ENCODE measurements at regions not wholly inside any gene's neighbourhood (a gene's known extent, or its start where the extent isn't known, plus 50 kb on each side); places are given as distances from the start of the nearest gene placed in this dataset.

DNA sequence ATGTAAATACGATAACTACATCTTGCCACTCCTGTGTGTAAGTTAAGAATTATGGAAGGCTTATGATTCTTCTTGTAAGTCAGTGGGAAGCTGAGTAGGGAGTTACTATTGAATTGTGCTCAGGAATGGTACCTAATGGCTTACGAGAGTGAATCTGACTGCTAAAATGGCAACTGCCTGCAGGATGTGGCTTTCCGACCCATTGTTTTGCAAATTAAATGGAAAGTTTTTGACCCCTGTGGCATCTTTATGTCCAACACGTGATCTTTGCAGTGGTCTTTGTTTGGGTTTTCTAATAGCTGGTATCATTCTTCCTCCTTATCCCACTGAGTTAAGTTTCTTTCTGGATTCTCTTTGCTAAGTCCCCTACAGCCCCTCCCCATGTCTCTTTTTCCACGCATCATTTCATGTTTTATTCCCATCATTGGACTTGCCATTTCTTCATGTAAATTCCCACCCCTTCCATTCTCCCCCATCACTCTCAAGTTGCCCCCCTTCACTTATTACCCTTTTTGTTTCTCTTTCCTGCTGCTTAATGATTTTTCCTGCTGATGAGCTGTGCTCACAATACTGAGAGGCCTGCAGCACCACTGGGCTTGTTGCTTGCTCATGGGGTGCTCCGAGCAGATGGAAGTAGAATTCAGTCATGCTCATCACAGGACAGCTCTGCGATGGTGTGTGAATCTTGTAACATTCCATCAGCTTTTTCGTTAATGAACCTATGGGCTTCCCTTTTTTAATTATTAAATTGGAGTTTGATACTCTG, 428.2 kb upstream of the IL12A start:
- DNase-seq: no peak

DNA sequence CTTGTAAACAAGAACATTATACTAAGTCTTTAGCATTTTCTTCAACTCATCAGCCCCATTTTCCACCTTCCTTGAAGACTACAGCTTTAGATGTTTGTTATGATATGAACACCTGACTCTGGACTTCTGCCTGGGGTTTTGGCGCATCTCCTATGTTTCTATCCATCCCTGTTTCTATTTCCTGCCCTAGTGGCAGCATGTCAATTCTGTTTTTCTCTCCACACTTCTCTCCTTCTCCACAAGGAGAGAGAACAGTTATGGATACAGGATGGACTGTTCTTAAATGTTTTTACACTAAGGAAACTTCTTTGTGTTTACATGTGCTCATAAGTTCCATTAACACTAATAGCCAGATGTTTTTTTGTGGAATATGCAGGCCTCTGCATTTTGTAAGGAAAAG, 423.3 kb upstream of the IL12A start:
- DNase-seq: no peak

DNA sequence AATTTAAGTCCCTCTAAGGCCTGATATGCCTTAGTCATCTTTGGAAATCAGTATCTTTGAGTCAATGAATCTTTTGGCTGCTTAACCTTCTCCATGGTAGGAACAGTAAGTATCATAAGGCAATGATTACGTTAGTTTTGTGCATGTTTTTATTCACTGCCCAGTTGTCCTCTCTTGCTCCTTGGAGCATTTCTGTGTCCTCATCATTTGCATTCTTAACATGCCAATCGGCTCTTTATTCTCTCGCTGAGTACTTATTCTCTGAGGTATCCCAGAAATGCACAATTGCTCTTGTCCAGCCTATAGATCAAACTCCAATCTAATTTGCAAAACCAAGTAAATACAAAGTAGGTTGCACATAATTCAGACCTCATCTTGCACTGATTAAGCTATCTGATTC, 405.0 kb upstream of the IL12A start:
- DNase-seq: no peak

DNA sequence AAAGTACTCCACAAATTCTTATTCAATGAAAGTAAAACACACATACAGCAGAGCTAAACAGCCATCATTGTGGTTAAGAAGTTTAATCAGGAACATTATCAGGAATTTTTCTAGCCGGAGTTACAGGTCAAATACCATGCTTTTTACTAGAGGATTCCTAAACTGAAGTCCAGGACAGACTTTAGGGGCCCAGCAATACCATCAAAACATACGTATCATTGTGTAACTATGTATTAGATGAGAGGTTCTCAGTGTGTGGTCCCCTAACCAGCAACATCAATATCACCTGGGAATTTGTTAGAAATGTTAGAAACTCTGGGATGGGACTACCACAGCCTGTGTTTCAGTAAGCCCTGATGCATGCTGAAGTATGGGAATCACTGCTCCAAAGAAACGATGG, 404.2 kb upstream of the IL12A start:
- DNase-seq: no peak

DNA sequence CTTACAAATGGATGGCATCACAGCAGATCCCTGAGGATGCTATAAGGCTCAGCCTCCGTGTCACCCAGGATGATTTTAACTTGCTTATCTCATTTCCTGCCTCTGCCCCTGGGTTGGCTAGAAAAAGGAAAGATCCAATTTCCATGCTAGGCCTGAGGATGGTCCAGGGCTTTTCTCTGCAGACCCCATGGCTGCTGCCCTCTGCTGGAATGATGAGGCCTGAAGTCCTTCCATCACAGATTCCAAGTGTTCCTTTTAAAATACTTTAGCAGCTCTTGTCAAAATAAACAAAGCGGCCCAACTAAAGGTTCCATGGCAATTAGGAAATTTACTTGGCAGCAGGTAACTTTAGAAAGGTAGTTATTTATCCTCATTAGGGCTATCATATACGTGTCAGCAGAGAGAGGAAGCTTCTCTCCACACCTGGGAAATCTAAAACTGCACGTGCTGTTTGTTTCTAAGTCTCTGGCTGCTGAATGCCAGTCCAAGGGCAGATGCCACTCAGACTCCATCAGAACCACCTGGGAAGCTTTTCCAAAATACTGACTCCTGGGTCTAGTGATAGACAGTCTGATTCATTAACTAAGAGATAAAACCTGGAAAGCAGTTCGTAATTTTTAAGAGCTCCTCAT, 401.9 kb upstream of the IL12A start:
- DNase-seq: no peak

DNA sequence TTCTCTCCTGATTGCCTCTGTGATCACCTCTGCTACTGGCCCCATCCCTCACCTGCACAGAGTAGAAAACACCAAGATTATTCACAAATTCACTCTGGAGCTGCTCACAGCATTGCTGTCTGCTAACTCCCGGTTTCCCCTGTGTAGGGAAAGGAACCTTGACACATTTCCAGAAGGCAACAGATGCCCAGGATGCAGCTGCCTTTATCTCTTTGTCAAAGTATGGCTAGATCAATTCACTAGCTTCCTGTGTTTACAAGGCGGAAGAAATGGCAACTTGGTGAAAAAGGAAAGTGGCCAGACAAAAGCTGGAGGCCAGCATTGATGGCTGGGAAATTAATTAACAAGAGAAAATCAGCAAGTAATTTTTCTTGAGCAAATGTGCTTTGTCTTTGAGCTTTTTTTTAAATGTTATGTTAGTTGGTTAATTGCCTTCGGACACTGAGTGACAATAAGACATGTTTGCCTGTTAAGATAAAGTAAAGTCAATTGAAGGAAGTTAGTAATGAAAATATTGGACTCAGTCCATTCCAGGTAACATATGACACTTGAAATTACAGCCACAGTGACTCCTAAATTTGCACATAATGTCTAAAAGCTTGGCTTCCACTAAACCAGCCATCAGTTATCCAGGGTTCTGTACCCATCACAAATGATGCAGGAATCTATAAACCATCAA, 394.6 kb upstream of the IL12A start:
- DNase-seq: no peak

DNA sequence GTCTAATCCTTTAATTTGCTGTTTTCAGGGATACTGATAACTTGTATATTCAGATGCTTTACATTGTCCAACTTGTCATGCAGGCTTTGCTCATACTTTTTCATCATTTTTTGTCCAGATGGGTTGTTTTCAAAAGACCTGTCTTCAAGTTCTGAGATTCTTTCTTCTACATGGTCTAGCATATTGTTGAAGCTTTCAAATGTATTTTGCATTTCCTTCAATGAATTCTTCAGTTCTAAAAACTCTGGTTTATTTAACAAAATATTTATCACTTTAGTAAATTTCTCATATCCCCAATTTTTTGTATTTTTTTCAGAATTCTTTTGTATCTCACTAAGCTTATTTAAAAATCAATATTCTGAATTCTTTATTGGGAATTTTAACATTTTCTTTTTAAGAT, 388.3 kb upstream of the IL12A start:
- no peak for DNase-seq

DNA sequence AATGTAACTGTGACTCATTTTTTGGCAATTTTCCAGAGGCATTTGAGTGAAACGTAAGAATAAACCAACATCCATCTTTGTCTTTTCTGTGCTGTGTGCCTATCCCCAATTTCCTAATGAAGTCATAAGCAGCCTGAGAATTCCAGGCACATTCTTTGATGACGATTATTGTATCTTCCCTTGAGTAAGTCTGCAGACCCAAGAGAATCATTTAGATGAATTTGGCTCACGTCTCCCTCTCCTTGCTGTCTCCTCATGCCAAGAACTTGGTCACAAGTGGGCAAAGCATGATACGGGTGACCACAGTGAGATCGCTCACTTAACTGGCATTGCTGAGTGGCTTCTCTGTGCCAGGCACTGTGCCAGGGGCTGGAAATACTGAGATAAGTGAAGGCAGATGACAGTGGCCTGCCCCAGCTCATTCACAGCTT, 384.5 kb upstream of the IL12A start:
- no peak for DNase-seq

DNA sequence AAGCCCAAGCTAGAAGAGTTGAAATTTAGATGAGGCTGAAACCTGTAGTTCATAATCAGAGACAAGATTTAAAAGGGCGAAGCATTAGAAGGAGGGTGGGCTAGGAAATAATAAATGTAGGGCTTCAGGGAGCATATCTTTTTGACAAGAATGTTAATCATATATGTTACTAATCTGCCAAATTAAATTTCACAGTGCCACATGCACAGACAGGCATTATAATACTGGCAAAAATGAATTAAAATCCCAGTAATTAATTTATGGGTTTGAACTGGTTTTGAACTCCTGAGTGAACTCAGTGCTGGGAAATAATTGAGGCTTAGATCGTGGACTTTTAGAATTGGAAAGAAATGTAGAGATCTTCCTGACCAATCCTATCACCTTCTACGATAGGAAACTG, 383.5 kb upstream of the IL12A start:
- no peak for DNase-seq

DNA sequence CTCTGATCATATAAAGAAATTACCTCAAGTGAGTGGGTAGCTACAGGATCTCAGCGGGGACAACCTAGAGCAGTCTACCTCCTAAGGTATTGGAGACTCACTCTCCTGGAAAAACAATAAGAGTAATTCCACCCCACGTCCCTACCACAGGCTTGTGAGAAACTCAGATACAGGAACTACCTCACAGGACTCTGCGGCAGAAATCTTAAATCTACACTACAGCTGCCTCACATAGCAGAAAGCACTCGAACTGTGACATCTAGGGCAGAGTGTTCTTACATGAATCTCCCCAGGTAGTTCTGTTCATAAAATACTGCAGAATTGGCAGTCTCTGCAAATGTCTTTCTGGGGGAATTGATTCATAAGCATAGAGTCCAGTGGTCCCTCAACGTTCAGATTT, 382.9 kb upstream of the IL12A start:
- DNase-seq: no peak

DNA sequence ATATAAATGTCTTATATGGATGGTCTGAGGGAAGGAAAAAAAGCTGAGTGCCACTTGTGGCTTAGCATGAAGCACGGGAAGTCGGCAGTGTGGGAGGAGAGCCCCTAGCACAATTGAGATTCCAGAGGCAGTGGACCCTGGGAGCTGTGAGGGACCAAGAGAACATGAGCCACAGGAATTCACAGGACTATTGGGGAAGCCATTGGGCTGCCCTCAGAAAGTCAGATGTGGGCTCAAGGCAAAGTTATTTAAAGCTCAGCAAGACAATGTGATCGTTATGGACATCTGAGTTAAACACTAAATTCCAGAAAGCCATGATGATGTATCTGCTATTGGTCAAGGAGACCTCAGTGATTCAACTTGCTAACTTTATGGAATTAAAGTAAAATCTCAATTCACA, 380.8 kb upstream of the IL12A start:
- no peak for DNase-seq

DNA sequence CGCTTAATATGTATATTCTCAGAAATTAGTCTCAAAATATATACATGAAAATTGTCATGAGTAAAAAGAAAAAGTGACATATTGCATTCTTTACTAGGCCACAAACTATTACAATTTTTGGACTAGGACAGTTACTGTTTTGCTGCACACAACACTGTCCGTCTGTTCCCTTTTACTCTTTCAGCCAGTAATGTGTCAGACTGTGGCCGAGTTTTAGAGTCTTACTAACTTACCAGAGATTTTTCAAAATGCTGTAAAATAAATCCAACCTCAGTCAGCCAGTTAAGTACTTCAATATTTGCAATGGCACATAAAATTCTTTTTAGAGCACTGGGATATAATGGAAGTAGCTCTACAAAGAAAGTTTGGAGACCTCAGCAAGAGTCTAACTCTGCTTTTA, 380.3 kb upstream of the IL12A start:
- DNase-seq: no peak

DNA sequence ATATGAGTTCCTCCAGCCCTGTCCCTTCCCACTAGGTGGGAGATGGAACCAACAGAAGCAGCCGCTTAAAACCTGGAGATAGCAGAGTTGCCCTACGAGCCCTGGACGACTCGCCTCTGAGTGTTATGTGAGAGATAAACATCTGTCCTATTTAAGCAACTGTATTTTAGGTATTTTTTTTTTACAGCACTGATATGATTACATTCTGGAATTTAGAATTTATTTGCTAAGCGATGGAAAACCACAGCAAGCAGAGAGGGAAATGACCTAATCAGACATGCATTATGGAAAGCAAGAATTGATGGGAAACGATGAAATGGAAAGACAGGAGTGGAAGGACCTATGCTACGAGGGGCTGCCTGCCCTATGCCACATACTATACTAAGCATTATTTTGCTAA, 379.0 kb upstream of the IL12A start:
- no peak for DNase-seq

DNA sequence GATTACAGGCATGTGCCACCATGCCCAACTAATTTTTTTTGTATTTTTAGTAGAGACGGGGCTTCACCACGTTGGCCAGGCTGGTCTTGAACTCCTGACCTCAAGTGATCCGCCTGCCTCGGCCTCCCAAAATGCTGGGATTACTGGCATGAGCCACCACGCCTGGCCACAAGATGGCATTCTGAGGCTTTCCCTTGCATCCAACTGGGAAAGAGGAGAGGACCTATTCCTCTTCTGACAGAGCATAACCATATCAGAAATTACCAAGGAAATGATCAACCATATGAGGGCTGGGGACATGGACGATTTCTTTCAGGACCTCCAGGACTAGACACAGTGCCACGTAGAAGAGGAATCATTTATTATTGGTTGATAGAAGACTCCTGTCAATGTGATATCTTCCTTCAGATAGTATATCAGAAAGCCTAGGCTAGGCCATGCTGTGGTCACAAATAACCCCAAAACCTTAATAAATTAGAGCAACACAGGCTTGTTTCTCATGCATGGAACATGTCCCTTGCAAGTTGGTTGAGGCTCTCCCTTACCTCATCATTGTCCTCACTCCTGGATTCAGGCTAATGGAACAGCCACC, 372.3 kb upstream of the IL12A start:
- no peak for DNase-seq

DNA sequence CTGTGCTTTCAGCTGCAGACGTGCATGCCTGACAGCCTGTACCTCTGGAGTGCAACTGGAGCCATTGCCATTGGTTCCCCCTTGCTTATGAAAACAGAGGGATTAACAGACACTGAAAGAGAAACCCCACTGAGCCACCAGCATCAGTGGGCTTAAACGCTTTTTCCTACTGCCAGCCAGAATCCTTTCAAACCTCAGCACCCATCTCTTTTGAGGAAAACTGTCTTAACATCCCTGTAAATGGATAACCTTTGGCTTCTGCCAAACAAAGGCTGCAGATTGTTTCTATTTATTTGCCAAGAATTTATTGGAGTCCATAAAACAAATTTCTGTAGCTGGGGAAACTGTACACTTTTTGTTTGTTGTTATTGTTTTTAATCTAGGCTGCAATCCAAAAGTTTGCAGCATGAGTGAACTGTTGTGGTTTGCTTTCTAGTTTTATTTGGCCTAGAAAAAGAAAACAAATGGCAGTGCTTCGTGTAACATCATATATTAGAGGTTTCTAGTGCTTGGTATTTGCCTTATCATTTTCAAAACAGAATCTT, 369.2 kb upstream of the IL12A start:
- no peak for DNase-seq

DNA sequence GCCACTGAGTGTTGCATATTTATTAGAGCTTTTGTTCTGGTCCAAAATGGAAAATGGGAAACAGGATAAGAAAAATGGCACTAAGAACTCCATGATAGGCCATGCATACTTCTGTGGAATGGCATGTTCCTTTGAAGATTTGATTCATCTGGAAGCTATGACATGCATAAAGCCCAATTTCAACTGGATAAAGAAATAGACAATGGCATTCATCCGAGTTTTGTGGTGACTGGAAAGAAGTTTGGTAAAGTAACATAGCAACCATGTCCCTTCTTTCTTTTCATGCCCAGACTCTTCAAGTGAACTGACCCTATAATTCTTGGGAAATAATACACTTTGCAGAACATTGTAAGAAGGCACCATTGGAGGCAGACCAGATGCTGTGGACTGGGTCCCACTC, 368.4 kb upstream of the IL12A start:
- no peak for DNase-seq

DNA sequence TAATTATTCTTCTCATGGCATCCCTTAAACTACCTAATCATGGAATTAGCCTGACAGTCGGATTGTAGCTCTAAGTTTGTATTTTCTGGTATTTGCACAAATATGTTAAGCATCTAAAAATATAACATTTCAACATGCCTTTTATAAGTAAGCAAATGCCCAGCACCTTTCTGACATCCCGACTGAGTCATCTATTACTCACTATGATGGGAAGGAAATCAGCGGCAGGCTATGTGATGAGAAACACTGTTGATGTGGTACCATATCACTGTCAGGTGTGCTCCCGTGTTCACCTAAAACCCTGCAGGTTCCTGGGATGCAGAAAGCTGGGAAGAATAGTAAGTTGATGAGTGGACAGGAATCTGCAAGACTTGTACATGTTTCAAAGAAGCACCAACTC, 367.8 kb upstream of the IL12A start:
- no peak for DNase-seq

DNA sequence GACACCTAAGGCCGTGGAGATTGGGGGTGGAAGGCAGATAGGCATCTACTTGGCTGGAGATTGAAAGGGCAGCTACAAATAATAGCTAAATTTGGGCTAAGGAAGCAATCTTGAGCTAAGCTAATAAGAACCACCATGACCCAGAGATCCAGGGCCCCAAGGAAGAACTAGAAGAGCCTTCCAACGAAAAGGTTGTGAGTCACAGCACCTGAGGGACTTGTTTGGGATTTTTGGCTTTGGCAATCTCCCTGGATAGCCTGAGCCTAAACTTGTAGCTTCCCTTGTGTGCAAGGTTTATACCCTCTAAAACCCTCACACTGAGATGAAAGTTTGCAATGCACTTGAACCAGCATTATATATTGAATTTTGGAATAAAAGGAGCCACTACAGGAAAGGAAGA, 364.0 kb upstream of the IL12A start:
- DNase-seq: no peak

DNA sequence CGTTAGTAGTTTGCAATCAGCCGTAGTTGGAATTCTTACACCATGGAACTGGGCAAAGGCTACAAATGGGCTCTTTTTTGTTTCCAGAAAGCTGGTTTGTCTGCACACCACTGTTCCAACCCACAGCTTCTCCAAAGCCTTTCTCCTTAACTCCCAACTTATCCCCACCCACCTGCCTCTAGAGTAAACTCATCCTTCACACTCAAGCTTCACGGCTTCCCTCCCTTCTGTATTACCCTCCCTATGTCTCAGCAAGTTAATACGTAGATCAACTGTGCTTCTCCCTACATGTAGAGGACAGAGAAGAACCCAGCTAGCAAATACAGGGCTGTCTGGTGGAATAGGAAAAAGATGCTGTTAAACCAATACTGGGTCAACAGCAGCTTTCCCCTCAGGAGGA, 363.0 kb upstream of the IL12A start:
- DNase-seq: no peak

DNA sequence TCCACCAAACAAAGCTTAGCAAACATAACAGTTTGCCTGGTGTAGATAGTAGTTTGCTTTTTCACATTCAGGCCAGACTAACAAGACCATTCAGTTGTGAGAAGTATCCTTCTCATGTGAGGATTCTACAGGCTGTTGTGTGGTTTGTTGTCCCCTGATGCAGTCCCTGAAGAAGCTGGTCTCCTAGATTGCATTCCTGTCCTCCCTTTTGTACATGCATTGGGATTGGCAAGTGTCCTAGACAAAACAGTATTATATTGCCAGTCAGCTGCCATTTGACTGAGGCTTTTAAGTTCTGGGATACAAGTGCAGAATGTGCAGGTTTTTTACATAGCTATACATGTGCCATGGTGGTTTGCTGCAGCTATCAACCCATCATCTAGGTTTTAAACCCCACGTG, 362.0 kb upstream of the IL12A start:
- no peak for DNase-seq

DNA sequence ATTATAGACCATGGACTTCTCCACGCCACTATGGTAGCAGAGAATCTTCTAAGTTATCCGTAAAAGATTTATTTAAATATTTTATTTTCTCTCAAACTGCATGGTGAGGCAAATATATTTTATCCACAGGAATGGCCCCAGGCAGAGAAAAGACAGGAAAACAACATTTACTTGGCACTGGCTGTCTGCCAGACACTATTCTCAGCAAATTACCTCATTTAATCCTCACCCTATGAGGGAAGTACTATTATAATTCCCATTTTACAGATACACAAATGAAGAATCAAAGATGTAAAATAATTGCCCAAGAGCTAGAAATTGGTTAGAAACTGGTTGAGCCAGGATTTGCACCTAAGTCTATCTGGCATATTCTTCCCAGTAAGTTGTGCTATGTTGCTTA, 361.4 kb upstream of the IL12A start:
- no peak for DNase-seq

DNA sequence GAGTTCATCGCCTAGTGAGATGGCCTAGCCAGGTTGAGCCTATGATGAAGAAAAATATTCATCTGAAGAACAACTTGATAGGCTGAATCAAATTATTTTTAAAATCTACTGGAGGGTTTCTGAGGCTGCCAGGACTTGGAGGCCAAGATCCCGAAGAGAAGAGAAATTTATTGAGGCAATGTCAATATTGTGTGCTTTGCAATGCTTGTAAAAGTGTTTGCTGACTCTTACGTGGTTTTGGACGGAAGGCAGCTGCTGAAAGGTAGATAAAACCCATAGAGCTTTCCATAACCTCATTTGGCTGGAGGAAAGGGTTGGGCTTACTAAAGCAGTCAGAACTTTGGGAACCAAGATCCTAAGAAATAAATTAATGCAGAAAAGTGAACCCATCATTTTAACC, 361.0 kb upstream of the IL12A start:
- no peak for DNase-seq

DNA sequence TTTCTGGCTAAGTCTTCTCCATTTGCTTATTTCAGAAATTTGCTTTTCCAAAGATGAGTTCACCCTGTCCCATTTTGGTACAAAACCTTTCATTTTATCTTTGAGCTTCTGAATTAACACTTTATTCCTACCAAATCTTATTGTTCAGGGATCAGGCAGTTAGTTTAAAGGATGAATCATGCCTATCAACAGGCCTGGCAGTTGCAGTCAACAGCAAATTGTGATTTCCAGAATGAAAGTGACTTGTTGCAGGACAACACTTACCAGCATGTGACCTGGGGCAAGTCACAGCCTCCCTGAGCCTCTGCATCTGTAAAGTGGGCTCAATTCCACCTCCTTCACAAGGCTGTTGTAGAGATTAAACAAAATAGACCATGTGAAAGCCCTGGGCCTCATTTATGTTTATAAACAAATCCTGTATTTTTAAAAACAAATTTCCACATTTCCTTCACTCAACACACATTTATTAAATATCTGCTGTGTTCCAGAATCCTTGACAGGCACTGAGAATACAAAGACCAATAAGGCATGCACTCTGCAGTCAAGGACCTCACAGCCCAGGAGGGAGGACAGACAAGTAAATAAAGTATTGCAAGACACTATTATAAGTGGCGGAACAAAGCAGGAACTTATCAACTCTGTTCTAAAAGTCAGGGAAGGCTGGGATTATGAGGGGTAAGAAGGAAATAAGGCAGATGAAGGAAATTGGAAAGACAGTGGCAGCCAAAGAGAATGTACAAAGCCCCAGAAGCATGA, 359.1 kb upstream of the IL12A start:
- no peak for DNase-seq
